ENCODE measurements at regions not wholly inside any gene's neighbourhood (a gene's known extent, or its start where the extent isn't known, plus 50 kb on each side); places are given as distances from the start of the nearest gene placed in this dataset.

DNA sequence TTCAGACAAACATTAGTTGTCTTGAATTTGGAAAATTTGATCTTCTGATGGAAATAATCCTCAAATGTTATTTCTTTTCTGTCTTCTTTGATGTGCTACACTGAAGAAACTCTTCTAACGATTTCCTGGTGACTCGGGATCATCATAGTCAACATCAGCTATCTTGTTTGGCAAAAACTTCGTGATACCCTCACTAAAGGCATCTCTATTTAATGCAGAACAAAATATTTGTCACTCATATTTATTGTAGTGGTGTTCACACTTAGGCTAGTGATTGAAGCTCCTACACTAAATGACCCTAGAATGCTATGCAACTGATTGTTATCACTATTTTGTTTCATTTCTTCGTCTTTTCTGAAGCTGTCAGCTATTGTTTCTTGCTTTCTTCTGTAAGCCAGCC, 334.7 kb upstream of the ZEB2 start:
- peaks cover 0 to 1% (median 0%) of the 10 kb centered on the region in 3 donors for H3K9me3 ChIP-seq (ENCODE audit: control extremely low read depth in 1 of 3, control insufficient read depth in 2 of 3, insufficient read depth in 1 of 3, low read length in 2 of 3)
- H3K27ac Mint-ChIP-seq: no peak overlapping the region

GRCh38 chr2:144849612-144850011, 329.7 kb upstream of the ZEB2 start:
- Mint-ChIP-seq H3K4me3 (no peak overlapping the region), H3K27me3 (no peaks in the 10 kb centered on the region), H3K4me1 (peaks cover 1% of the 10 kb centered on the region), H3K27ac (no peak overlapping the region), H3K9me3 (ENCODE audit: insufficient read depth) (no peaks in the 10 kb centered on the region)
- no peak for DNase-seq
- intact Hi-C loops (cut with micrococcal nuclease): no loop called here
- no peaks in the 10 kb centered on the region for H3K79me2 ChIP-seq (ENCODE audit: control insufficient read depth, insufficient read depth, low read length)
- ChIA-PET POLR2A (no interaction called here), CTCF (no interaction called here)
- WGBS (ENCODE audit: insufficient coverage): 100% methylated on average over 1 of the region's 3 CpGs
- H3K4me3 ChIP-seq (ENCODE audit: control extremely low read depth in 1 of 5, extremely low read depth in 1 of 5, insufficient read depth in 1 of 5, low read depth in 2 of 5, low read length in 4 of 5): no peak overlapping the region
- H4K20me1 ChIP-seq (ENCODE audit: control insufficient read depth, insufficient read depth, low read length, poor library complexity, severe bottlenecking): no peaks in the 10 kb centered on the region
- no peak overlapping the region for H2AFZ ChIP-seq (ENCODE audit: insufficient read depth, low read depth, low read length, poor library complexity, severe bottlenecking)
- H3K9me3 ChIP-seq (ENCODE audit: control extremely low read depth in 1 of 3, control insufficient read depth in 2 of 3, insufficient read depth in 1 of 3, low read length in 2 of 3): no peaks in the 10 kb centered on the region
- no peak overlapping the region for H3K27ac ChIP-seq (ENCODE audit: low read length in 2 of 2)
- no peaks in the 10 kb centered on the region for H3K36me3 ChIP-seq (replicated peaks in 1 of 2; ENCODE audit: control extremely low read depth in 1 of 2, control insufficient read depth in 1 of 2, extremely low read depth in 1 of 2, insufficient read depth in 2 of 2, low read length in 1 of 2)
- ATAC-seq (ENCODE audit: low read depth): no peak
- no peaks in the 10 kb centered on the region for H3K27me3 ChIP-seq (replicated peaks in 1 of 4; ENCODE audit: control extremely low read depth in 1 of 4, control insufficient read depth in 3 of 4, insufficient read depth in 4 of 4, low read length in 3 of 4)
- H3K4me2 ChIP-seq (replicated peaks; ENCODE audit: low read depth, low read length, poor library complexity, severe bottlenecking): no peak overlapping the region
- no peak overlapping the region for H3K9ac ChIP-seq (ENCODE audit: low read length)
- H3K4me1 ChIP-seq (ENCODE audit: control insufficient read depth in 2 of 2, insufficient read depth in 2 of 2, low read length in 2 of 2): no peaks in the 10 kb centered on the region
- TF ChIP-seq EZH2 (IDR thresholded peaks at IDR 0.05; ENCODE audit: borderline replicate concordance, insufficient read depth, low read depth, low read length, poor library complexity, severe bottlenecking) (no peak), CTCF (IDR thresholded peaks at IDR 0.05) (no peak)

More for the DNA sequence above, 334.7 kb upstream of the ZEB2 start:
- Histone ChIP-seq H3K36me3 (replicated peaks in 1 of 2; ENCODE audit: control extremely low read depth in 1 of 2, control insufficient read depth in 1 of 2, extremely low read depth in 1 of 2, insufficient read depth in 2 of 2, low read length in 1 of 2) (no peaks in the 10 kb centered on the region), H3K27me3 (replicated peaks in 1 of 4; ENCODE audit: control extremely low read depth in 1 of 4, control insufficient read depth in 3 of 4, insufficient read depth in 4 of 4, low read length in 3 of 4) (no peaks in the 10 kb centered on the region), H2AFZ (ENCODE audit: insufficient read depth, low read depth, low read length, poor library complexity, severe bottlenecking) (no peak overlapping the region), H3K4me3 (ENCODE audit: control extremely low read depth in 1 of 5, extremely low read depth in 1 of 5, insufficient read depth in 1 of 5, low read depth in 2 of 5, low read length in 4 of 5) (no peak overlapping the region), H3K27ac (ENCODE audit: low read length in 2 of 2) (no peak overlapping the region), H3K4me1 (ENCODE audit: control insufficient read depth in 2 of 2, insufficient read depth in 2 of 2, low read length in 2 of 2) (no peaks in the 10 kb centered on the region), H3K4me2 (replicated peaks; ENCODE audit: low read depth, low read length, poor library complexity, severe bottlenecking) (no peak overlapping the region), H4K20me1 (ENCODE audit: control insufficient read depth, insufficient read depth, low read length, poor library complexity, severe bottlenecking) (no peaks in the 10 kb centered on the region), H3K79me2 (ENCODE audit: control insufficient read depth, insufficient read depth, low read length) (no peaks in the 10 kb centered on the region), H3K9ac (ENCODE audit: low read length) (no peak overlapping the region)
- no peak for TF ChIP-seq CTCF (IDR thresholded peaks at IDR 0.05)
- no peak for TF ChIP-seq EZH2 (IDR thresholded peaks at IDR 0.05; ENCODE audit: borderline replicate concordance, insufficient read depth, low read depth, low read length, poor library complexity, severe bottlenecking)
- ATAC-seq (ENCODE audit: low read depth) (no peak), DNase-seq (no peak)
- 100% methylated on average over 1 of the region's 4 CpGs for WGBS (ENCODE audit: insufficient coverage)
- no peaks in the 10 kb centered on the region for H3K9me3 Mint-ChIP-seq (ENCODE audit: insufficient read depth)
- CTCF ChIA-PET: interaction anchor here (0.7 kb wide), 1 partner anchor 108 kb away, joined by 3 read pairs; no protein-coding TSS in a partner anchor
- intact Hi-C loops (cut with micrococcal nuclease): no loop called here
- H3K27me3 Mint-ChIP-seq: no peaks in the 10 kb centered on the region
- POLR2A ChIA-PET: no interaction called here
- peaks cover 1% of the 10 kb centered on the region for H3K4me1 Mint-ChIP-seq
- no peak overlapping the region for H3K4me3 Mint-ChIP-seq
